Islet of Langerhans (tissue), 1 donor: ENCODE measurements at regions not wholly inside any gene's neighbourhood (a gene's known extent, or its start where the extent isn't known, plus 50 kb on each side); places are given as distances from the start of the nearest gene placed in this dataset.

Experiments used
- FAIRE-seq: peaks from one replicate; lab custom pipeline; 2011; peaks lifted over from hg19 to GRCh38; lab: Jason Lieb, UNC

- FAIRE-seq, result no peak
These were observed 425.0 kb upstream of the ADAMTS9 start for GRCh38 chr3:65112751-65113300.

- FAIRE-seq, result no peak
These were observed 422.9 kb upstream of the ADAMTS9 start for GRCh38 chr3:65110661-65111060.

- no peak for FAIRE-seq
These were observed 422.2 kb upstream of the ADAMTS9 start for GRCh38 chr3:65109966-65110500.

- no peak for FAIRE-seq
These were observed 419.4 kb upstream of the ADAMTS9 start for GRCh38 chr3:65107174-65107573.

- no peak for FAIRE-seq
These were observed 413.6 kb upstream of the ADAMTS9 start for GRCh38 chr3:65101450-65101849.

GRCh38 chr3:65098400-65098799 is 410.6 kb upstream of the ADAMTS9 start:
- no peak for FAIRE-seq

- FAIRE-seq, result no peak
These were observed 408.4 kb upstream of the ADAMTS9 start for GRCh38 chr3:65096110-65096745.

- FAIRE-seq, result no peak
These were observed 406.9 kb upstream of the ADAMTS9 start for GRCh38 chr3:65094723-65095122.

- FAIRE-seq, result no peak
These were observed 405.8 kb upstream of the ADAMTS9 start for GRCh38 chr3:65093641-65094040.

- FAIRE-seq, result no peak
These were observed 403.8 kb upstream of the ADAMTS9 start for GRCh38 chr3:65091565-65091964.

- no peak for FAIRE-seq
These were observed 395.4 kb upstream of the ADAMTS9 start for GRCh38 chr3:65083240-65083639.

- no peak for FAIRE-seq
These were observed 393.7 kb upstream of the ADAMTS9 start for GRCh38 chr3:65081536-65081935.

GRCh38 chr3:65080432-65080831 is 392.6 kb upstream of the ADAMTS9 start:
- no peak for FAIRE-seq

- no peak for FAIRE-seq
These were observed 391.8 kb upstream of the ADAMTS9 start for GRCh38 chr3:65079560-65079959.

- FAIRE-seq, result no peak
These were observed 390.9 kb upstream of the ADAMTS9 start for GRCh38 chr3:65078748-65079147.

- no peak for FAIRE-seq
These were observed 389.3 kb upstream of the ADAMTS9 start for GRCh38 chr3:65077124-65077523.

- FAIRE-seq, result no peak
These were observed 383.2 kb upstream of the ADAMTS9 start for GRCh38 chr3:65070968-65071367.

GRCh38 chr3:65060904-65061303 is 373.1 kb upstream of the ADAMTS9 start:
- FAIRE-seq, result no peak

- no peak for FAIRE-seq
These were observed 364.3 kb upstream of the ADAMTS9 start for GRCh38 chr3:65052101-65052500.

- FAIRE-seq, result no peak
These were observed 360.4 kb upstream of the ADAMTS9 start for GRCh38 chr3:65048151-65048550.

GRCh38 chr3:65045138-65045537 is 357.3 kb upstream of the ADAMTS9 start:
- FAIRE-seq, result no peak

GRCh38 chr3:65044401-65044800 is 356.6 kb upstream of the ADAMTS9 start:
- FAIRE-seq, result no peak

- FAIRE-seq, result no peak
These were observed 354.9 kb upstream of the ADAMTS9 start for GRCh38 chr3:65042675-65043074.

- FAIRE-seq, result no peak
These were observed 352.0 kb upstream of the ADAMTS9 start for GRCh38 chr3:65039754-65040210.
